ENCODE measurements at regions not wholly inside any gene's neighbourhood (a gene's known extent, or its start where the extent isn't known, plus 50 kb on each side); places are given as distances from the start of the nearest gene placed in this dataset.

DNA sequence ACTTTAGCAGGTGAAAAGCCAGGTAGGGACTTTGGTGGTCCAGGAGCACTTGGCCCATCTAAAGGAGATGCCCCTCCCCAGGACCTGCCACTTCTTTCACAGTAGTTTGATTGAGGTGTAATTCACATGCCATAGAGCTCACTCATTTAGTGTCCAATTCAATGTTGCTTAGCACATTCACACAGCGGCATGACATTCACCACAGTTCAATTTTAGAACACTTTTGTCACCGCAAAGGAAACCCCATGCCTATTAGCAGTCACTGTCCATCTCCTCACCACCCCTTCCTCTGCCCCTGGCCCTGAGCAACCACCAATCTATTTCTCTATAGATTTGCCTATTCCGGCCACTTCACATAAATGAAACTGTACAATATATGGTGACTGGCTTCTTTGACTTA, 211.6 kb upstream of the ZMIZ1 start:
- DNase-seq (ENCODE audit: low read depth in 2 of 2, low spot score in 1 of 2), result no peak

- no peak for DNase-seq (ENCODE audit: low read depth in 2 of 2, low spot score in 1 of 2)
These were observed 209.5 kb upstream of the ZMIZ1 start for GRCh38 chr10:78859266-78859665.

- DNase-seq (ENCODE audit: low read depth in 2 of 2, low spot score in 1 of 2), result no peak
These were observed 209.0 kb upstream of the ZMIZ1 start for GRCh38 chr10:78859769-78860168.

DNA sequence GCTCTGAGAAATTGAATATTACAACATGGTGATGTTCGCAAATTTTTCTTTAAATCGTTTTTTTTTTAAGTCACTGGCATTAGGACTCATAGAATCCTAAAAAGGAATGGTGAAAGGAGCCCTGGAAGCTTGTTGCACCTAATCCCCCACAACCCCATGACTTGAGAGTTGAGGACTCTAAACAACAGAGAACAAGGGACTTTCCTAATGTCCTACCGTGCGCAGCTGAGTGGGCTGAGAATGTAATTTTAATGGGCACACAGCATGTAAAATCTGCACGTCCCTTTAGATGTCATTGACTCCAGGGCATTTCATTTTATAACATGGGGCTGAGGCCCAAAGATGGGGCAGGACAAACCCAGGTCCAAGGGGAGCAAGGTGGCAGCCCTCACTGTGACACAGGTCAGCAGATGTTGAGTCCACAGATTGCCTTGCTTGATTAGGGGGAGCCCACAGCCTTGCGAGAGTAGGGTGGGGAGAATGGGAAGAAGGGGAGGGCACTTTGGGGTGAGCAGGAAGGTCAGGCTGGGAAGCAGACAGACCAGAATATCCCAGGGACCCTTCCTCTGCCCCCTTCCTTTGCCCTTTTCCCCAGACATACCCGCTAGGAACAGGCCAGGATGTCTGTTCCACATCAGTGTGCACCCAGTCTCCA, 208.4 kb upstream of the ZMIZ1 start:
- DNase-seq (ENCODE audit: low read depth in 2 of 2, low spot score in 1 of 2), result no peak

DNA sequence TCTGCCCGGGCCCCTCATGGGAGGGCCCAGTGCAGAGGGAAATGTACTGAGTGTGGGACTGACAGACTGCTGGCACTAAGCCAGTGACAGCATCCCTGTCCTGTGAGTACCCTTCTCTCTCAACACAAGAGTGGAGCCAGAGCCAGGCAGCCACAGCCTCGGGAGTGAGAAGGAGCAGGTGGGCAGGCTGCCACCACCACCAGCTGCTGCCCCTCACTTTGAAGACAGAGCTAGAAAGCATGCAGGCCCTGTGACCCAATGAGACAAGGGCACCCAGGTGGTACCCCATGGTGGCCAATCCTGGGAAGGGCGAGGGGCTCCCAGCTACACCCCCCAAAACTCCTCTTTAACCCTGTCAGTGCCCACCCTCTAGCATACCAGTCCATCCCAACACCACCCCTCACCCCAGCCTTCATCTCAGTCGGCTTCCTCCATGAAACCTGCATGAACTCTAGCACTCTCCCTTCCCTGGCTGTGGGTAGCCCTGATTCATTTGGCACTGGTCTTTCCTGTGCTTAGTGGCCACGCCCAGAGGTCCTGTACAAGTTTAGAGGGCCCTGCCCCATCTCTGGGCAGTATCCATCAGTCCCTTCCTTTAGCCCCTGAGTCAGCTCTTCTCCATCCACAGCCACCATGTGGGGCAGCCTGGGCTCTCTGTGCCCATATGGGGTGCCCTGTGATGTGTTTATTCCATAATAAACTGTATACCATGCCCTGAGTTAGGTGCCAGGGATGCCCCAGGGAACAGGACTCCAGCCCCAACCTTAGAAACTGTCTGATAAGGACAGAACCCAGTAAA, 207.0 kb upstream of the ZMIZ1 start:
- DNase-seq (ENCODE audit: low read depth in 2 of 2, low spot score in 1 of 2), result no peak

GRCh38 chr10:78862328-78862640, 206.5 kb upstream of the ZMIZ1 start:
- no peak for DNase-seq (ENCODE audit: low read depth in 2 of 2, low spot score in 1 of 2)

- DNase-seq (ENCODE audit: low read depth in 2 of 2, low spot score in 1 of 2), result no peak
These were observed 205.4 kb upstream of the ZMIZ1 start for GRCh38 chr10:78863140-78863905.

- no peak for DNase-seq (ENCODE audit: low read depth in 2 of 2, low spot score in 1 of 2)
These were observed 204.9 kb upstream of the ZMIZ1 start for GRCh38 chr10:78863906-78864239.

DNA sequence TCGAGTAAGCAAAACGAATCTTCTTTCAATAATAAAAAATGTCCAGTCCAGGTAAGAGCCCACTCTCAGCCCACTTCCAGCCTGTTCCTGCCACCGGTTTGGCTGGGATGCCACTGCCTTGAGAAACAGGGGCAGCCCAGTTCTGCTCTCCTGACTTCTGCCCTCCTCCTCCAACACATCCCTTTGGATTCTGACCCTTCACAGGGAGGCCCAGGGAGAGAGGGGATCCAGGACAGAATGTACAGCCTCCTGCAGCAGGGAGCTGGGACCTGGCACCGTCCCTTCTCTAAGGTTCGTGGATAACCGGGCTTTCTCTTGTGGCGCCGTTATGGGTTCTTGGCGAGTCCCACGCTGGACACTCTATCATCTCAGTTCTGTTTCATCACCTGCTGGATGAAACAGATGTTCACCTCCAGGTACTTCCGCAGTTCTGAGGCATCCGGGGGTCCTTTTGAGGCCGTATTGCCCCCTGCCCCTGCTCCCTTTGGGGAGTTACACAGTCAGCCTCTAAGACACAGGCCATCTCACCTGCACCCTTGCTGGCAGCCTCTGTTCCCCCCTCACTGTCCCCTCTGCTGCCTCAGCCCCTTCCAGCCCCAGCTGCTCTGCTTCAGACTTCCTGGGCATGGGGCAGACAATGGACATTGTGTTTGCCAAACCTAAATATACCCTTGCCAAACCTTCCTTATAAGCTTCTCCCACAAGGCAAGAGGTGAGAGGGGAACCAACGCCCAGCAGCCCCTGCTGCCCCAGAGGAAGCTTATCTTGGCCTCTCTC, 203.8 kb upstream of the ZMIZ1 start:
- no peak for DNase-seq (ENCODE audit: low read depth in 2 of 2, low spot score in 1 of 2)

GRCh38 chr10:78865538-78865875, 203.3 kb upstream of the ZMIZ1 start:
- no peak for DNase-seq (ENCODE audit: low read depth in 2 of 2, low spot score in 1 of 2)

GRCh38 chr10:78865931-78866717, 202.6 kb upstream of the ZMIZ1 start:
- no peak for DNase-seq (ENCODE audit: low read depth in 2 of 2, low spot score in 1 of 2)

DNA sequence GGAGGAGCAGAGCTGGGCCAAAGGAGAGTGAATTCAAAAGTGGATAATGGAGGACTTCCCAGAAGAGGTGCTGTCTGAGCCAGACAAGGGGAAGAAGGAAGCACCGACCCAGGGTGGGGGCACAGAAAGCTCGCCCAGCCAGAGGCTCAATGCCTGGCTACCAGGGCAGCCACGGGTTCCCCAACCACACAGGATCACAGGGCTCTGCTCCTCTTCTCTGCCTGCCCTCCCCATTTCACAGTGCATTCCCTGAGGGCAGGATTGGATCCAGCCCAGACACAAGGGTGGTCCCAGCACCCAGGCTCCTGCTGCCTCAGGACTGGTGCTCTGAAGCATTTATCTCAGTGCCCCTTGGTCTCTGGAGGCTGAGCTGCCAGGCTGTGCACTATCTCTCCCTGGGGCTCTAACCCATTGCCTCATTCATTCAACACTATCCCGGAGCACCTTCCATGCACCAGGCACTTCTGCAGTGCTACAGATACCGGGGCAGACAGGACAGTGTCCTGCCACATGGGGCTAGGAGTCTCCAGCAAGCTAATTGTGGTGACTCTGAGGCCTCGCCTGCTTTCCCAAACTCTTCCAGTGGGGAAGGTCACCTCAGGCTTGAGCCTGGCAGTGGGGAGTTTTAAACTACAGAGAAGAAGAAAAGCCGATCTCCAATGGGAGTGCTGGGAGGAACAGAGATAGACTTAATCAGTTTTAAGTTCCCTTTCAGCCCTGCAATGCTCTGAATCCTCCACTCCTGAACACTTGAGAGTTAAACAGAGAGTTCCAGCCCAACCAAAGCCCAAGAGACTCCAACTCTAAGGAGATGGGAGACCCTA, 201.8 kb upstream of the ZMIZ1 start:
- no peak for DNase-seq (ENCODE audit: low read depth in 2 of 2, low spot score in 1 of 2)

- no peak for DNase-seq (ENCODE audit: low read depth in 2 of 2, low spot score in 1 of 2)
These were observed 201.2 kb upstream of the ZMIZ1 start for GRCh38 chr10:78867555-78867939.

- DNase-seq (ENCODE audit: low read depth in 2 of 2, low spot score in 1 of 2), result no peak
These were observed 200.7 kb upstream of the ZMIZ1 start for GRCh38 chr10:78868048-78868447.

DNA sequence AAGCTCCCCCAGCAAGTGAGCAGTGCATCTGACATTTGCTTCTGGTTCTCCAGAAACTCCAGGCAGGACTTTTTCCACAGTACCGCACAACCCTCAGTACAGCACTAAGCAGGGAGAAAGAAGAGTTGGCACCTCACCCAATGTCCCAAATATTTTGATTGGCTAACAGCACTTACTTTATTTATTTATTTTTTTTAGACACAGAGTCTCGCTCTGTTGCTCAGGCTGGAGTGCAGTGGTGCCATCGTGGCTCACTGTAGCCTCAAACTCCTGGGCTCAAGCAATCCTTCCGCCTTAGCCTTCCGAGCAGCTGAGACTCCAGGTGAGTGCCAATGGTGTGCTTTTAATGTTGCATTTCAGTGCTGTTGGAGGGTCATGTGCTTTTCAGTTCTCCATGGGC, 200.3 kb upstream of the ZMIZ1 start:
- no peak for DNase-seq (ENCODE audit: low read depth in 2 of 2, low spot score in 1 of 2)

- no peak for DNase-seq (ENCODE audit: low read depth in 2 of 2, low spot score in 1 of 2)
These were observed 199.9 kb upstream of the ZMIZ1 start for GRCh38 chr10:78868861-78869260.

GRCh38 chr10:78869508-78870454, 199.0 kb upstream of the ZMIZ1 start:
- DNase-seq (ENCODE audit: low read depth in 2 of 2, low spot score in 1 of 2), result no peak

GRCh38 chr10:78870458-78870857, 198.3 kb upstream of the ZMIZ1 start:
- no peak for DNase-seq (ENCODE audit: low read depth in 2 of 2, low spot score in 1 of 2)

DNA sequence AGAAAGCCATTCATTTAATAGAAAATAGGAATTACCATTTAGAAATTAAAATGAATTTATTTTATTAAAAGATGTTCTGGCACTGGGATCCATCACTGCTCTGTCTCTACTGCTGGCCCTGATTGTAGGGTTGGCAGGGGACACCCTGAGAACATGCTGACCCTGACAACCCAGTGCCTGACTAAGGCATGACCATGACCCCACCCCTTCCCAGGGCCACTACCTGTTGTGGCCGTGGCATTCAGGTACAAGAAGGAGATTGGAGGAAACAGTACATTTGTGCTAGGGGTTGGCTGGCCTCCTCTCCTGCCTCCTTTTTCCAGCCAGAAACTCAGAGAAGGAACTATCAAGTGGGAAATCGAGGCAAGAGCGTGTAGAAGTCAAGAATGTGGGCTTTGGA, 197.0 kb upstream of the ZMIZ1 start:
- no peak for DNase-seq (ENCODE audit: low read depth in 2 of 2, low spot score in 1 of 2)
